SU-DHL-6 (cell line): ENCODE measurements at regions not wholly inside any gene's neighbourhood (a gene's known extent, or its start where the extent isn't known, plus 50 kb on each side); places are given as distances from the start of the nearest gene placed in this dataset.

Experiments used
- CTCF ChIP-seq: fragments of 200-600 bp; sonication (generic); IDR thresholded peaks from one replicate; pipeline ENCODE4 v1.5.1; 2017; ENCODE audit warnings: antibody characterized with exemption, mild to moderate bottlenecking, low read length, moderate library complexity; ENCODE audit not compliant: insufficient read depth, poor library complexity, severe bottlenecking
- EZH2phosphoT487 ChIP-seq: fragments of 200-600 bp; sonication (generic), shearing (Covaris generic); conservative IDR thresholded peaks from 2 replicates; pipeline ENCODE4 v1.6.1; 2018; ENCODE audit warnings: mild to moderate bottlenecking, antibody characterized with exemption, low read length, moderate library complexity, mixed read lengths

GRCh38 chr7:68409851-68410250 is 1188.4 kb upstream of the AUTS2 start:
- TF ChIP-seq CTCF (no peak), EZH2phosphoT487 (no peak)
